Inflammatory macrophage (primary cell): ENCODE measurements at regions not wholly inside any gene's neighbourhood (a gene's known extent, or its start where the extent isn't known, plus 50 kb on each side); places are given as distances from the start of the nearest gene placed in this dataset.

Experiments used
- DNase-seq, 2 donors: peaks; one replicate each; pipeline ENCODE4 v3.0.0-alpha.2; 2020 to 2022

DNA sequence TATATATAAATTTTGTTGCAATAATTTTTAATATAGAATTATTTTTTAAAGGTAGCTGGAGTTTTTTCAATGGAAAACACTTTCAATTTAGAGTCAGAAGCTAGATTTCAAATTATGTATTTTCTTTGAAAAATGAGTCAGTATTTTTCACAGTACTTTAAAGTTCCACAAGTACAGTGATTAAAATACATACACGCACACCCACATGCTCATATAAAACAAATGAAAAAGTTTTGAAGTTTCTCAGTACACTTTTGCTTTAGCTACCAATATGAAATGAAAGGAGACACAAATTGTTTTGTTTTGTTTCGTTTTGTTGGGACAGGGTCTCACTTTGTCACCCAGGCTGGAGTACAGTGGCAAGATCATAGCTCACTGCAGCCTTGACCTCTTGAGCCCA lies 98.6 kb downstream of the CYB561 start:
- no peak for DNase-seq

DNA sequence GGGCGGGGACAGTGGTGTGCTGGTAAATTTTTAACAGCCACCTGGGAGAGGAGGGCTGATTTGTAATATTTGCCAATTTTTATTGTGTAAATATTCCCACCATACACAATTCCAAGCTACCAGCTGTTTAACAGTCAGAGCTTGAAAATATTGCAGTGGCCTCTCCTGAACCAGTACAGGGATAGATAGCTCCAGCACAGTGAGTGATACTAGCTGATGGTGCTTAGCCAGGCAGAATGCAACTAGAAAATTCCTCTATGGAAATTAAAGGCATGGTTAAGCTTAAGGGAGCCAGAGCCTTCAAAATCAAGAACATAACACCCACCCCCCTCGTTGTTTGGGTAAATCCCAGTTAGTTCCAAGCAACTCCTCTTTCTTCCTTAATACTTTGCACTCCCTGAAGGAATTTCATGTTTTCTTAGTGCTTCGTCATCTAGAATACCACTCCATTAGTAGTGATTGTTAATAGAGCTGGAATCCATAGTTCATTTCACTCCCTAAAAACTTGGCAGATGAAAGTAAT lies 96.6 kb downstream of the CYB561 start:
- no peak for DNase-seq

- DNase-seq, result no peak
Observed at GRCh38 chr17:63350364-63350763, 95.7 kb downstream of the CYB561 start.

- DNase-seq, result no peak
Observed at GRCh38 chr17:63354256-63354655, 91.8 kb downstream of the CYB561 start.

GRCh38 chr17:63356337-63356757 lies 89.8 kb downstream of the CYB561 start:
- no peak for DNase-seq

DNA sequence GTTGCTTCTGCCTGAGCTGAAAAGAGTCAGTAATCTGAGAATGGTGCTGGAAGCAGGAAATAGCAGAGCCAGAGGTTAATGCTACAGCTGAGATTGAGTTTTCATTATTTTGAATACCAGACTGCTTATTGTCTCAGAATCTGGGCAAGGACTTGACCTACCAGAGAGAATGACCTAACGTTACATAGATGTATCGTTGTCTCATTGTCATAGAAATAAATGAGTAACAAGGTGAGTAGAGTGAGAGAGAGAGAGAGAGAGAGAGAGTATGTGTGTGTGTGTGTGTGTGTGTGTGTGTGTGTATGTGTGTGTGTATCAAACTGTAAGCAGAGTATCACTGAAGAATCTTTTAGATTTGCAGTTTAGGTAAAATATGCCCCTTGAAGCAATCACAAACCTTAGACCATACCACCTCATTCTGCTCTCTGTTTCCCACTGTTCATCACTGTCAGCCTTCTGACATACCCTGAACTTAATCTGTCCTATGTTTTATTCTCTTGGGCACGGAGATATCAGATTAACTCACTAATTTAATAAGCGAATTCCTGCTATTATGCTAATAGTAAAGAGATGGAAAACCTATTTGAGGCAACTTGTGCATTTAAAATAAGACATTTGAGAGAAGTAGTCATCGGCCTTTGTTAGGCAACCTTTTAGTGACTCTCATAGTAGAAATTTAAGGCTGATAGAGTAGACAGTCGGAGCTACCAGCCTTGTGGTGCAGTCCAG lies 87.8 kb downstream of the CYB561 start:
- DNase-seq, result no peak

- no peak for DNase-seq
Observed at GRCh38 chr17:63358956-63359355, 87.2 kb downstream of the CYB561 start.

DNA sequence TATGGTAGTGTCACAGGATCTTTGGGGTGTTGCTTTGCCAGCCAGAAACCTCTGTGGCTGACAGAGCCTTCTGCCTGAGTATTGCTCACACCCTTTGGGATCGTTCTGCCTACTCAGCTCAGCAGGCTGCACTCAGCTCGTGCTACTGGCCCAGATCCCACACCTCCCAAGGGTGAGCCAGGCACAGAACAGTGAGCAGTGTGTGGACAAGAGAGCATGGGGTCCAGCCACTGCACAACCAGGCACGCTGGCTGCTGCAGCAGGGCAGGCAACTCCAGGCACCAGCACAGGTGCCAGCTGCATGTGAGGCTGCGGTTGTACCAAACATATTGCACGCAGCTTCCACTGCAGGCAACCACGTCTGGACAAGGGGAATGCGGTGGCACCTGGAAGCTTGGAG lies 84.9 kb downstream of the CYB561 start:
- no peak for DNase-seq

DNA sequence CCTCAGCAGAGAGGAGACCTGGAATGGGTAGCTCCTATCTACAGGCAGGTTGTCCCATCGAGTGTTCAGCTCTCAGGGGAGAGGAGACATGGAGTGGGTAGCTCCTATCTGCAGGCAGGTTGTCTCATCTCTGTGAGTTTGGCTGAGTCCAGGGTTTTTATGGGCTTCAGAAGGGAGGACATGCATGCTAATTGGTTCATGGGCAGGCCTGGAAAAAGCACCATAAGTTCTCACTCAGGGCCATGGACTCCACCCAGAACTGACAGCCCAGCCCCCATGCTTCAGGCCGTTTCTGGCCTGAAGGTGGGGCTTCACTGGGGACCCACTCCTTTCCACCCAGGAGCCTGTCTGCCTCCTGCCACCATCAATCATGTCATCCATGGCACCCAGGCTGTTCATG lies 84.0 kb downstream of the CYB561 start:
- no peak for DNase-seq

DNA sequence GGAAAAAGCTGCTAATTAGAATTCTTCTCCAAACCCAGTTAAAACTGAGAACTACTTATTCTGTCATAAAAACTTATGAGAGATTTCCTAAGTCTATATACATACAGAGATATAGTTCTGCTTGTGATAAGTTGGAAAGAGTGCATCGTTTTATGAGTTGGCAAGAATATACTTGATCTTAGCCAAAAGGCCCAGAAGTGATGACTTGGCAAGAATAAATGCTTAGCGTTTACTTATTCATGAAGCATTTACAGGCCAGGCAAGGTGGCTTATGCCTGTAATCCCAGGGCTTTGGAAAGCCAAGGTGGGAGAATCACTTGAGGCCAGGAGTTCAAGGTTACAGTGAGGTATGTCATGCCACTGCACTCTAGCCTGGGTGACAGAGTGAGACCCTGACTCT lies 81.7 kb downstream of the CYB561 start:
- no peak for DNase-seq

DNA sequence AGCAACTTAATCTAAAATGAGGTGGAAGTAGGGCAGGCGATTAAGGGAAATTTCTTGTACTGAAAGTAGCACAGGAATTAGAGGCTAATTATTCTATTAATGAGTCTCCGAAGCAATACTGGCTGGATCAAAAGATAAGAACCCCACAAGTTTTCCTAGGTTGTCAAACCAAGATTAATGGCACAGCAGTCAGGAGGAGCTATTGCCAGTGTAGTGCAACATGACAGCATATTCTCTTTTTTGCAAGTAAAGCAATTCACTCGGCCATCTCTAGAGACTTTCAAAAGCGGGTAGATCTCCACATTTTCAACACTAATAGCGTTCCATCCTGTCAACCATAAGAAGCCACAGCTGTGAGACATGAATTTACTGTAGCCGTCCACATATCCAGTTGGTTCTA lies 81.2 kb downstream of the CYB561 start:
- DNase-seq, result no peak

GRCh38 chr17:63365366-63366240 lies 80.5 kb downstream of the CYB561 start:
- DNase-seq, result no peak

GRCh38 chr17:63366241-63366566 lies 79.9 kb downstream of the CYB561 start:
- DNase-seq, result no peak

DNA sequence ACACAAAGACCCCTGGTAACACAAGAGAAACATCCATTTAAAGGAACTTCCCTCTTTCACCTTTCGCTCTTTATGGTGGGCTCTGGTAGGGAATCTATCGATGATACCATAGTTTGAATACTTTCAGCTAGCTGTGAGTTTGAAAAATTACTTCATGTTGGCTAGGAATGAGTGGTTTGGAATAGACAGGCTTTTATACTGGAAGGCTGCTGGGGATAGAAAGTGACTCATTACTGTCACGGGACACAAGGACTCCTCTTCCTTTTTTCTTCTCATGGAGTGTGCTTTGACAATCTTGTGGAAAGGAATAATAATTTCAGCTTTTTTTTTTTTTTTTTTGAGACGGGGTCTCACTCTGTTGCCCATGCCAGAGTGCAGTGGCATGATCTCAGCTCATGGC lies 76.9 kb downstream of the CYB561 start:
- peak; percentile 59 to 68 for DNase-seq

- no peak for DNase-seq
Observed at GRCh38 chr17:63370696-63371095, 75.4 kb downstream of the CYB561 start.

- no peak for DNase-seq
Observed at GRCh38 chr17:63376949-63377348, 69.2 kb downstream of the CYB561 start.

DNA sequence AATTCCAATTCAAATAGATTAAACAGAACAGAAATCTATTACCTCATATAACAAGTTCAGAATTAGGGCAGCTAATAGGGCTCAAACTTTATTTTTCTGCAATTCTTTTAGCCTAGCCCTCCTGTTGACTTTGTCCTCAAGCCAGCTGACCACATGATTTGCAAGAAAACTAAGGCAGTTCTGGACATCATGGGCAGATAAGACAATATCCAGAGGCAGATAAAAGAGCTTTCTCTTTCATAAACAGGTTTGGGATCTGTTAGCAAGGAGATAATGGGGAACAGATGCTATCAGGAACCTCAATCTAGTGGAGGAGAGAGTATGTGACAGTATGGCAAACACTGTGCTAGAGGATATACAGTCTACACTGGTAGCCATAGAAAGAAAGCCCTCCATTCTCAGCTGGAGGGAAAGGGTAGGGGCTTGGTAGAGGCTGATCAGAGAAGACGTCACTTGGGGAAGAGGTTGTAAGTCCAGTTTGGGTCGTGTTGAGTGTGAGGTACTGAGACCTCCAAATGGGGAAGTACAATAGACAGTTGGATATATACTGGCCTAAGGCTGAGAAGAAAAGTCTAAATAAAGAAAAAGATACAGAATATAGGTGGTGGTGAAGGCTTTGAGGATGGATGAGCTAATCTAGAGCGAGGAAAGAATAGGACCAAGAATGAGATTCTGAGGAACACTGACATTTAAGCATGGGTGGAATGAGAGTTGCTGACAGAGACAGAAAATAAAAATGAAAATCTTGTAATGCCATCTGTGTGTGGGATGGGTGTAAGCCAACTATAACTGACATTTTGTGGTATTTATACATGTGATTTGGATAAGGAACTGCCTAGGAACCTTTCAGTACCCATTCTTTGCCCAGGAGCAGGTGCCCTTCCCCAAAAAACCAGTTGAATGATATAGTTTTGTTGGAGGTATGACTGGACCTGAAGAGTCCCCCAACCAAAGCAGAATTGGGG lies 67.4 kb downstream of the CYB561 start:
- peak in 1 of 2 donors; percentile 15 for DNase-seq

DNA sequence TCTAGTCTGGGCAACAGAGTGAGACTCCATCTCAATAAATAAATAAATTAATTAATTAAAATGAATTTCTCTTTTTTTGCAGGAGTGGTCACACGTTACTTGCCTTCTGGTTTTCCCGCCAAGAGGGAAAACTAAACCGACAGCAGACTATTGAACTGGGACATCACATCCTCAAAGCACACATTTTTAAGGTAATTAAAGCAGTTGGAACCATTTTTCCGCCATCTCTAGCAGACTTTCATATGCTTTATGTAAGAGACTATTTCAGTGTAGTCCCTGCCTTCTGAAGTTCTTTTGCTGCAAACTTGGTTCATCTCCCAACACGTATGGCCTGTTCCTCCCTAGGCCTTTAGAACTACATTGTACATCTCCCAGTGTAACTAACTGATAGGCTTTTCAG lies 66.5 kb downstream of the CYB561 start:
- no peak for DNase-seq

GRCh38 chr17:63381101-63381729 lies 64.9 kb downstream of the CYB561 start:
- DNase-seq, result no peak

DNA sequence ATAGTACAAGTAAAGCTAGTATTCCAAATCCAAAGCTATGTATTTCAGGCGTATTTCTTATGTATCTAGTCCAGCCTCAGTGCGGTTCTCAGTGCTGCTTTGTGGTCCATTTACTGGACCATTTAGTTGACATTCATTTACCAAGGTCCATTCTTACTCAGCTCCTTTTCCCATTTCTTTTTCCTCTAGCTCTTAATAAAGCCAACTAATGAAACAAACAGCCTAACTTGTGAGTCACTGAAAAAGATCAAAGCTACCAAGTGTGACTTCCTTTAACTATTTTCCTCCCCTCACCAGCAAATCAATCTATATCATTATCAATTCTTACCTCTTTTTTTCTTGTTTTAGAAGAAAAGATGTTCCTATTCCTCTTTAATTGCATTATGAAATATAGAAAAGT lies 64.0 kb downstream of the CYB561 start:
- no peak for DNase-seq
